ENCODE measurements at regions not wholly inside any gene's neighbourhood (a gene's known extent, or its start where the extent isn't known, plus 50 kb on each side); places are given as distances from the start of the nearest gene placed in this dataset.

DNA sequence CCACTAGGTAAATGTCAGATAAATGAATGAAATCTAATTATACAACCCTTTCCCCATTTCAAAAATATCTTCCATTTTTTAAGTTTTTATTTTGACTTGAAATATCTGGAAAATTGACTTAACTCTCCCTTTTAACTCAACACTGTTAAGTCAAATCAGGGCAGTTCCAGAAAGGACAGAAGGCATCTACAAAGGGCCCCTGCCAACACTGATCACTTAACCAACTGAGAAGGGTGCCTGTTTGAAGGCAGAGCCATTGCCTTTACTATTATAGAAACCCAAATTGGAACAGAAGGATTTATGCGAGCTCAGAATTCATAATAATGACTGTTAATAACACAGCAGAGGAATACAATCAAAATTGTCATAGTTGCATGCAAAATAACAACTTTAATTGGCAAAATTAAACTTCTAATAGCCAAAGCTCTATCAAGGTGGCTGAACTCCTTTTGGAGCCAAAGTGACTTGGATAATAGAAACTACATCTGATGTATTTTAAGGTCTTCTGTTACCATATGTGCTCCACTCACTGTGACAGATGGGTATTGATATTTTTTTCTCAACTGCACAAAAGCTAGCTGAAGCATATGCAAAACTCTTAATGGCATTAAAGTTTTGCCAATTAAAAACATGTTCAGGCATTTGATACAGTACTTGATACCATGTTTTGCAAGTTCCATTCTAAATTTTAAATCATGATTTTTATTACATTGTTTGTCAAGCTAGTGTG is 383.8 kb downstream of the NOVA1 start:
- CTCF ChIA-PET: no interaction called here

GRCh38 chr14:26209699-26210098 is 388.1 kb downstream of the NOVA1 start:
- no peak for TF ChIP-seq ELF4 (IDR thresholded peaks at IDR 0.05)
- TF ChIP-seq L3MBTL2 (conservative IDR thresholded peaks at IDR 0.05): no peak
- POLR2A ChIA-PET: no interaction called here
- no peak for DNase-seq (ENCODE audit: extremely low spot score)
- CTCF ChIA-PET: no interaction called here

More for the DNA sequence above, 383.8 kb downstream of the NOVA1 start:
- no peak for DNase-seq (ENCODE audit: extremely low spot score)
- POLR2A ChIA-PET: no interaction called here
- TF ChIP-seq LEF1 (IDR thresholded peaks at IDR 0.05; ENCODE audit: borderline replicate concordance): no peak

DNA sequence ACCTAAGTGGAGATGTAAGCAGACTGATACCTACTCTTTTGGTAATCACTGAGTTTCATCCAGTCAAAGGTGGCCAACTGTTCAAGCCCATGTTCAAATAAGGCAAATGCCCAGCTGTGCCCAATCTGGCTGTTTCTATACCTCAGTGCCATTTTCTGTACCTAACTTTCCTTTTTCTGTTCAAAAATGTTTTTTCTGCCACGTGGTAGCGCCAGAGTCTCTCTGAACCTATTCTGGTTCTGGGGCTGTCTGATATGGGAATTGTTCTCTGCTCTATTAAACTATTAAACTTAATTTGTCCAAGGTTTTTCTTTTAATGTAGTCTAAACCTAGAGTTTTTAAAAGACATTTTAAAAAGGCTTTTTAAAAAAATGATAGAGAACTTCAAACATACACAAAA is 391.2 kb downstream of the NOVA1 start:
- no peak for TF ChIP-seq BHLHE40 (IDR thresholded peaks at IDR 0.05; ENCODE audit: borderline replicate concordance)
- no peak for TF ChIP-seq TARDBP (IDR thresholded peaks at IDR 0.05)
- TF ChIP-seq SP1 (IDR thresholded peaks at IDR 0.05): no peak
- no peak for TF ChIP-seq FOXK2 (IDR thresholded peaks at IDR 0.05)
- no peak for TF ChIP-seq NFRKB (IDR thresholded peaks at IDR 0.05)
- TF ChIP-seq ZNF384 (IDR thresholded peaks at IDR 0.05): no peak
- no peak for TF ChIP-seq ARNT (IDR thresholded peaks at IDR 0.05)
- no peak for TF ChIP-seq L3MBTL2 (conservative IDR thresholded peaks at IDR 0.05)
- no peak for TF ChIP-seq CTBP1 (IDR thresholded peaks at IDR 0.05; ENCODE audit: borderline replicate concordance)
- TF ChIP-seq FOXM1 (IDR thresholded peaks at IDR 0.05; ENCODE audit: borderline replicate concordance): no peak
- TF ChIP-seq FOXA1 (IDR thresholded peaks at IDR 0.05): no peak
- no peak for TF ChIP-seq HDGF (IDR thresholded peaks at IDR 0.05; ENCODE audit: borderline replicate concordance)
- TF ChIP-seq SUZ12 (IDR thresholded peaks at IDR 0.05): no peak
- CTCF ChIA-PET: no interaction called here
- POLR2A ChIA-PET: no interaction called here
- no peak for DNase-seq (ENCODE audit: extremely low spot score)

- CTCF ChIA-PET: no interaction called here
- no peak for TF ChIP-seq L3MBTL2 (conservative IDR thresholded peaks at IDR 0.05)
- TF ChIP-seq CTBP1 (IDR thresholded peaks at IDR 0.05; ENCODE audit: borderline replicate concordance): no peak
- no peak for TF ChIP-seq TARDBP (IDR thresholded peaks at IDR 0.05)
- no peak for TF ChIP-seq BHLHE40 (IDR thresholded peaks at IDR 0.05; ENCODE audit: borderline replicate concordance)
- no peak for TF ChIP-seq LEF1 (IDR thresholded peaks at IDR 0.05; ENCODE audit: borderline replicate concordance)
- no peak for TF ChIP-seq ARNT (IDR thresholded peaks at IDR 0.05)
- TF ChIP-seq FOXK2 (IDR thresholded peaks at IDR 0.05): no peak
- TF ChIP-seq HDGF (IDR thresholded peaks at IDR 0.05; ENCODE audit: borderline replicate concordance): no peak
- no peak for TF ChIP-seq NFRKB (IDR thresholded peaks at IDR 0.05)
- no peak for TF ChIP-seq ELF4 (IDR thresholded peaks at IDR 0.05)
- TF ChIP-seq, protein P1, sequence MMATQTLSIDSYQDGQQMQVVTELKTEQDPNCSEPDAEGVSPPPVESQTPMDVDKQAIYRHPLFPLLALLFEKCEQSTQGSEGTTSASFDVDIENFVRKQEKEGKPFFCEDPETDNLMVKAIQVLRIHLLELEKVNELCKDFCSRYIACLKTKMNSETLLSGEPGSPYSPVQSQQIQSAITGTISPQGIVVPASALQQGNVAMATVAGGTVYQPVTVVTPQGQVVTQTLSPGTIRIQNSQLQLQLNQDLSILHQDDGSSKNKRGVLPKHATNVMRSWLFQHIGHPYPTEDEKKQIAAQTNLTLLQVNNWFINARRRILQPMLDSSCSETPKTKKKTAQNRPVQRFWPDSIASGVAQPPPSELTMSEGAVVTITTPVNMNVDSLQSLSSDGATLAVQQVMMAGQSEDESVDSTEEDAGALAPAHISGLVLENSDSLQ (IDR thresholded peaks at IDR 0.05): no peak
- TF ChIP-seq FOXA1 (IDR thresholded peaks at IDR 0.05): no peak
- no peak for TF ChIP-seq FOXM1 (IDR thresholded peaks at IDR 0.05; ENCODE audit: borderline replicate concordance)
- no peak for TF ChIP-seq SP1 (IDR thresholded peaks at IDR 0.05)
- TF ChIP-seq SUZ12 (IDR thresholded peaks at IDR 0.05): no peak
- POLR2A ChIA-PET: no interaction called here
- DNase-seq (ENCODE audit: extremely low spot score): no peak
These were observed 392.9 kb downstream of the NOVA1 start for GRCh38 chr14:26204728-26205479.

DNA sequence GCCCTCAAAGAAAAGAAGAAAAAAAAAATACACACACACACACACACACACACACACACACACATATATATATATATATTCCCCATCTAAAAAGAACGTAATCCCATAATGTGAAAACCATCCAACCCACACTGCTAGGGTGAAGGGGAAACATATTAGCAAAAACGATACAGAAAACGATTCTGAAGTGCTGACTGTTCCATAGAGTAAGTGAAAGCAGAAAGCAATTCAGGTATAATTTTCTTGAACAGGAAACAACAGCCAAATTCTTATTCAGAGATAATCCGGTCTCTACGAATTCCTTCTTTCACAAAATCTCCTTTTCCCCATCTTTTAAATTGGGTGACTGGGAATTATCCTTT is 393.5 kb downstream of the NOVA1 start:
- ChIA-PET POLR2A (no interaction called here), CTCF (no interaction called here)
- TF ChIP-seq SP1 (IDR thresholded peaks at IDR 0.05) (no peak), ARNT (IDR thresholded peaks at IDR 0.05) (no peak), SUZ12 (IDR thresholded peaks at IDR 0.05) (no peak), ZNF384 (IDR thresholded peaks at IDR 0.05) (no peak), BHLHE40 (IDR thresholded peaks at IDR 0.05; ENCODE audit: borderline replicate concordance) (no peak), TARDBP (IDR thresholded peaks at IDR 0.05) (no peak), L3MBTL2 (conservative IDR thresholded peaks at IDR 0.05) (no peak)
- no peak for DNase-seq (ENCODE audit: extremely low spot score)

DNA sequence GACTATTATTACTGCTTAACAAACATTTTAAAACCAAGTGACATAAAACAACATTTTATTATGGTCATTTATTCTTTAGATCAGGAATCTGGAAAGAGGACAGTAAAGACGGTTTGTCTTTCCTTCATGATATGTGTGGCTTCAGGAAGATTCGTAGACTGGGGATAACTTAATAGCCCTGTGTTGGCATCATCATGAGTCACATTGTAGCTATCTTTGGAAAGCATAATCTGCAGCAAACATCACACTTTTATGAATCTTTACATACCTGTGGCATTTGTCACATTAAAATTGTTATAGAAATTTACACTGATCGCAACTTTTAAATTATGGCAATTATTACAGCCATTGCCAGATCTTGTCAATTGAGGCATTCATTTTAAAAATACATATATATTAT is 397.1 kb downstream of the NOVA1 start:
- TF ChIP-seq BHLHE40 (IDR thresholded peaks at IDR 0.05; ENCODE audit: borderline replicate concordance): no peak
- no peak for TF ChIP-seq SP1 (IDR thresholded peaks at IDR 0.05)
- ChIA-PET POLR2A (no interaction called here), CTCF (interaction anchor here (0.5 kb wide), 1 partner anchor 704 kb away, joined by 3 read pairs; no protein-coding TSS in a partner anchor)
- DNase-seq (ENCODE audit: extremely low spot score): no peak

- CTCF ChIA-PET: no interaction called here
- TF ChIP-seq ARNT (IDR thresholded peaks at IDR 0.05) (no peak), L3MBTL2 (conservative IDR thresholded peaks at IDR 0.05) (no peak), FOXK2 (IDR thresholded peaks at IDR 0.05) (no peak), FOXM1 (IDR thresholded peaks at IDR 0.05; ENCODE audit: borderline replicate concordance) (no peak), TARDBP (IDR thresholded peaks at IDR 0.05) (no peak), ZNF384 (IDR thresholded peaks at IDR 0.05) (no peak), CTBP1 (IDR thresholded peaks at IDR 0.05; ENCODE audit: borderline replicate concordance) (no peak), SP1 (IDR thresholded peaks at IDR 0.05) (no peak), SUZ12 (IDR thresholded peaks at IDR 0.05) (no peak), BHLHE40 (IDR thresholded peaks at IDR 0.05; ENCODE audit: borderline replicate concordance) (no peak), NFRKB (IDR thresholded peaks at IDR 0.05) (no peak), ELF4 (IDR thresholded peaks at IDR 0.05) (no peak), HDGF (IDR thresholded peaks at IDR 0.05; ENCODE audit: borderline replicate concordance) (no peak), FOXA1 (IDR thresholded peaks at IDR 0.05) (no peak), LEF1 (IDR thresholded peaks at IDR 0.05; ENCODE audit: borderline replicate concordance) (no peak)
- TF ChIP-seq, protein P1 (IDR thresholded peaks at IDR 0.05): no peak
- POLR2A ChIA-PET: no interaction called here
- no peak for DNase-seq (ENCODE audit: extremely low spot score)
These were observed 398.1 kb downstream of the NOVA1 start for GRCh38 chr14:26199590-26200370.

Measured in HEK293T (cell line).